HCT116 (cell line): ENCODE measurements at regions not wholly inside any gene's neighbourhood (a gene's known extent, or its start where the extent isn't known, plus 50 kb on each side); places are given as distances from the start of the nearest gene placed in this dataset.

Source experiments
- ATAC-seq: fragments of 200-7000 bp; cut with Tn5 transposase; 2 replicates; pipeline ENCODE4 v1.9.1; 2020; ENCODE audit warnings: mild to moderate bottlenecking, moderate library complexity
- BruUV-seq: library from RNA; stranded (reverse); fragments of 400-500 nt; replicated peaks from 2 replicates; lab custom pipeline; 2021; lab: Mats Ljungman, UMichigan
- CTCF ChIA-PET: fragments of 300-600 bp; sonication (Branson Sonifier 250); formaldehyde crosslinking; loops from one replicate; lab custom pipeline; 2021; ENCODE audit warnings: antibody characterized with exemption; lab: Charles Lee
- POLR2A ChIA-PET: fragments of 300-600, 350-600 bp; sonication (Branson Sonifier 250); formaldehyde crosslinking; loops from one replicate; lab custom pipeline; 2021; ENCODE audit warnings: antibody characterized with exemption; lab: Charles Lee
- RAD21 ChIA-PET, 2 experiments: fragments of 300-600 bp; sonication (Branson Sonifier 250); formaldehyde crosslinking; loops; one replicate each; lab custom pipeline; 2023; ENCODE audit warnings: low total read pairs in 2 of 2; ENCODE audit not compliant: uncharacterized antibody in 2 of 2, unreplicated experiment in 2 of 2, low non-redundant PET in 1 of 2; lab: Charles Lee
- DNase-seq: peaks from one replicate; pipeline ENCODE4 v3.0.0-alpha.2; 2010; ENCODE audit warnings: low read depth, low spot score
- H2AFZ ChIP-seq: fragments of 200-600 bp; shearing (Covaris generic), sonication (generic); 2 replicates; pipeline ENCODE4 v1.6.1; 2017; ENCODE audit warnings: low read depth, mixed run types, mixed read lengths, antibody characterized with exemption, low read length; ENCODE audit not compliant: poor library complexity, severe bottlenecking
- H3K27ac ChIP-seq: 2 replicates; pipeline ENCODE4 v1.5.1; 2012; ENCODE audit warnings: low read depth, low read length
- H3K27me3 ChIP-seq: fragments of 200-600 bp; sonication (generic); 2 replicates; pipeline ENCODE4 v1.6.1; 2016; ENCODE audit warnings: mixed run types, low read length, mixed read lengths; ENCODE audit not compliant: insufficient read depth
- H3K36me3 ChIP-seq, 2 experiments: fragments of 200-500 bp in 1 of 2; fragments of 200-600 bp in 1 of 2; sonication (Bioruptor generic) in 1 of 2; sonication (generic) in 1 of 2; 2 replicates each; pipeline versions ENCODE4 v1.5.1 to v1.6.1; 2014 to 2016; ENCODE audit warnings: low read length in 2 of 2, inconsistent platforms in 1 of 2, mixed read lengths in 1 of 2, mixed run types in 1 of 2; ENCODE audit not compliant: insufficient read depth in 2 of 2, control insufficient read depth in 1 of 2
- H3K4me1 ChIP-seq, 2 experiments: fragments of 200-600 bp in 1 of 2; sonication (generic) in 1 of 2; 2 replicates each; pipeline versions ENCODE4 v1.5.1 to v1.6.1; 2012 to 2017; ENCODE audit warnings: low read length in 2 of 2, inconsistent platforms in 1 of 2, mild to moderate bottlenecking in 1 of 2, mixed read lengths in 1 of 2, mixed run types in 1 of 2, moderate library complexity in 1 of 2; ENCODE audit not compliant: insufficient read depth in 2 of 2, control insufficient read depth in 1 of 2
- H3K4me2 ChIP-seq: fragments of 200-600 bp; sonication (generic); 2 replicates; pipeline ENCODE4 v1.6.1; 2017; ENCODE audit warnings: mixed run types, low read length, mixed read lengths
- H3K4me3 ChIP-seq, 2 experiments: fragments of 200-600 bp in 1 of 2; sonication (generic) in 1 of 2; replicated peaks in 1 of 2; 2 replicates each; pipeline ENCODE4 v1.5.1; 2011 to 2016; ENCODE audit warnings: low read length in 2 of 2, control low read depth in 1 of 2, low read depth in 1 of 2, mild to moderate bottlenecking in 1 of 2, mixed read lengths in 1 of 2, mixed run types in 1 of 2
- H3K79me2 ChIP-seq: fragments of 200-600 bp; sonication (generic); 2 replicates; pipeline ENCODE4 v1.6.1; 2017; ENCODE audit warnings: mild to moderate bottlenecking, mixed run types, low read length, moderate library complexity, mixed read lengths; ENCODE audit not compliant: insufficient read depth
- H3K9ac ChIP-seq: fragments of 200-600 bp; sonication (generic); 2 replicates; pipeline ENCODE4 v1.6.1; 2016; ENCODE audit warnings: low read length, mixed read lengths
- H3K9me2 ChIP-seq: fragments of 200-600 bp; sonication (generic), shearing (Covaris generic); 2 replicates; pipeline ENCODE4 v1.6.1; 2017; ENCODE audit warnings: mixed run types, mild to moderate bottlenecking, moderate library complexity; ENCODE audit not compliant: insufficient read depth
- H3K9me3 ChIP-seq, 2 experiments: fragments of 200-500 bp in 1 of 2; fragments of 200-600 bp in 1 of 2; sonication (Bioruptor generic) in 1 of 2; sonication (generic) in 1 of 2; 2 replicates each; pipeline ENCODE4 v1.6.1; 2014 to 2017; ENCODE audit warnings: low read length in 2 of 2, mixed read lengths in 2 of 2, inconsistent platforms in 1 of 2, low read depth in 1 of 2, mild to moderate bottlenecking in 1 of 2, mixed run types in 1 of 2, moderate library complexity in 1 of 2; ENCODE audit not compliant: control insufficient read depth in 1 of 2, insufficient read depth in 1 of 2
- H4K20me1 ChIP-seq: fragments of 200-600 bp; sonication (generic), shearing (Covaris generic); 2 replicates; pipeline ENCODE4 v1.6.1; 2017; ENCODE audit warnings: mixed run types, mild to moderate bottlenecking, moderate library complexity; ENCODE audit not compliant: insufficient read depth
- ATF3 ChIP-seq: IDR thresholded peaks from 2 replicates; pipeline ENCODE4 v1.6.1; 2012
- CBX3 ChIP-seq: IDR thresholded peaks from 2 replicates; pipeline ENCODE4 v1.6.1; 2012; ENCODE audit warnings: low read depth
- CTCF ChIP-seq, 3 experiments: fragments of 200-600 bp in 1 of 3; sonication (generic) in 1 of 3; IDR thresholded peaks in 2 of 3; conservative IDR thresholded peaks in 1 of 3; 2 replicates each; pipeline ENCODE4 v1.5.1; 2012 to 2017; ENCODE audit warnings: low read depth in 2 of 3, low read length in 2 of 3, antibody characterized with exemption in 1 of 3, borderline replicate concordance in 1 of 3, control low read depth in 1 of 3, mild to moderate bottlenecking in 1 of 3, mixed read lengths in 1 of 3, mixed run types in 1 of 3, moderate library complexity in 1 of 3; ENCODE audit not compliant: insufficient read depth in 1 of 3
- EGR1 ChIP-seq: IDR thresholded peaks from 2 replicates; pipeline ENCODE4 v1.6.1; 2012; ENCODE audit warnings: low read depth
- EZH2 ChIP-seq: fragments of 200-600 bp; sonication (generic); IDR thresholded peaks from 2 replicates; pipeline ENCODE4 v1.6.1; 2017; ENCODE audit warnings: antibody characterized with exemption, mixed run types
- SIN3A ChIP-seq: IDR thresholded peaks from 2 replicates; pipeline ENCODE4 v1.6.1; 2012; ENCODE audit warnings: low read depth
- SP1 ChIP-seq: IDR thresholded peaks from 2 replicates; pipeline ENCODE4 v1.6.1; 2012; ENCODE audit warnings: low read depth
- SRF ChIP-seq: IDR thresholded peaks from 2 replicates; pipeline ENCODE4 v1.6.1; 2012; ENCODE audit warnings: low read depth
- TCF7L2 ChIP-seq: IDR thresholded peaks from 2 replicates; pipeline ENCODE4 v1.7.0; 2011; ENCODE audit warnings: borderline replicate concordance, inconsistent platforms; ENCODE audit not compliant: insufficient read depth, insufficient read length; ENCODE audit errors: extremely low read depth
- YY1 ChIP-seq: IDR thresholded peaks from 2 replicates; pipeline ENCODE4 v1.6.1; 2011; ENCODE audit warnings: low read length, low read depth, moderate library complexity, mild to moderate bottlenecking; ENCODE audit not compliant: insufficient replicate concordance; ENCODE audit errors: extremely low read depth
- ZFX ChIP-seq: fragments of 450-650 bp; IDR thresholded peaks from 2 replicates; pipeline ENCODE4 v1.6.1; 2017
- intact Hi-C: fragments of 100-400 bp; cut with micrococcal nuclease; formaldehyde crosslinking; loops from 2 replicates; pipeline ENCODE4 v1.10.0; 2022

GRCh38 chr15:39275066-39275465, 305.8 kb upstream of the THBS1 start:
- Histone ChIP-seq H3K9me2 (no peaks in the 10 kb centered on the region), H3K79me2 (no peaks in the 10 kb centered on the region), H3K4me1 (peaks cover 0 to 2% of the 10 kb centered on the region in 2 experiments; a peak in 1 of 4 replicates), H4K20me1 (no peaks in the 10 kb centered on the region), H3K27ac (no peak overlapping the region), H3K9me3 (no peaks in the 10 kb centered on the region), H3K9ac (no peak overlapping the region), H3K36me3 (no peaks in the 10 kb centered on the region), H3K4me3 (no peak overlapping the region), H3K4me2 (no peak overlapping the region), H3K27me3 (no peaks in the 10 kb centered on the region), H2AFZ (no peak overlapping the region)
- ChIA-PET POLR2A (no interaction called here), RAD21 (no interaction called here), CTCF (no interaction called here)
- TF ChIP-seq CBX3 (no peak), ATF3 (no peak), SP1 (no peak), SIN3A (no peak), EGR1 (no peak), SRF (no peak), YY1 (no peak), TCF7L2 (no peak), ZFX (no peak), EZH2 (no peak), CTCF (IDR thresholded peaks at IDR 0.05 in 2 of 3, conservative IDR thresholded peaks at IDR 0.05 in 1 of 3; ENCODE audit: borderline replicate concordance in 1 of 3, insufficient read depth in 1 of 3, low read depth in 2 of 3, low read length in 2 of 3) (no peak)
- no TSS peak for BruUV-seq
- ATAC-seq (no peak), DNase-seq (no peak)
- intact Hi-C loops = no loop called here
